Kidney epithelial cell (primary cell): ENCODE measurements at regions not wholly inside any gene's neighbourhood (a gene's known extent, or its start where the extent isn't known, plus 50 kb on each side); places are given as distances from the start of the nearest gene placed in this dataset.

ENCODE experiments used
- DNase-seq: peaks from one replicate; pipeline ENCODE4 v3.0.0-alpha.2; 2010; ENCODE audit warnings: low read depth
- H3K27me3 ChIP-seq: 2 replicates; pipeline ENCODE4 v1.6.0; 2011; ENCODE audit warnings: low read length; ENCODE audit not compliant: control insufficient read depth, insufficient read depth
- H3K36me3 ChIP-seq: 2 replicates; pipeline ENCODE4 v1.5.1; 2011; ENCODE audit warnings: low read length; ENCODE audit not compliant: control insufficient read depth, insufficient read depth
- H3K4me3 ChIP-seq: 2 replicates; pipeline ENCODE4 v1.5.1; 2011; ENCODE audit warnings: low read depth, mild to moderate bottlenecking, control low read depth, low read length
- TF ChIP-seq, protein P1 (sequence below): IDR thresholded peaks from 2 replicates; pipeline ENCODE4 v1.5.1; 2011; ENCODE audit warnings: mild to moderate bottlenecking, moderate library complexity, low read length, control low read depth, inconsistent platforms; ENCODE audit not compliant: insufficient read depth, poor library complexity, severe bottlenecking

DNA sequence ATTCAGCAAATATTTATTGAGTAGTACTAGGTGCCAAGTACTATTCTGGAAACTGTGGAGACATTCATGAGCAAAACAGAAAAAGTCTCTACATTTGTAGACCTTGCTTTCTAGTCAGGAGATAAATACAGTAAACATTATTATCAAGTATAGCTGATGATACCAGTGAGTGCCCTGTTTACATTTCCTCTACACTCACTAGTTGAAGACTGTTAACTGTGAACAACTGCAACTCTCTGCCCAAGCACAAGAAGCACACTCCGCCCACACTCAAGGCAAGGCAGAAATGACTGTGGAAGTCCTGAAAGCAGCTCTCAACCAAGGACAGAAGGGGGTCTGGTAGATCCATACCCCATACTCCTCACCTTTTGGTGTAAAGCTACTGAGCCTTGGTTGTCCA is 837.0 kb downstream of the DIAPH3 start:
- no peaks in the 10 kb centered on the region for H3K27me3 ChIP-seq
- H3K4me3 ChIP-seq, result no peak overlapping the region
- H3K36me3 ChIP-seq, result no peaks in the 10 kb centered on the region
- TF ChIP-seq, protein P1, sequence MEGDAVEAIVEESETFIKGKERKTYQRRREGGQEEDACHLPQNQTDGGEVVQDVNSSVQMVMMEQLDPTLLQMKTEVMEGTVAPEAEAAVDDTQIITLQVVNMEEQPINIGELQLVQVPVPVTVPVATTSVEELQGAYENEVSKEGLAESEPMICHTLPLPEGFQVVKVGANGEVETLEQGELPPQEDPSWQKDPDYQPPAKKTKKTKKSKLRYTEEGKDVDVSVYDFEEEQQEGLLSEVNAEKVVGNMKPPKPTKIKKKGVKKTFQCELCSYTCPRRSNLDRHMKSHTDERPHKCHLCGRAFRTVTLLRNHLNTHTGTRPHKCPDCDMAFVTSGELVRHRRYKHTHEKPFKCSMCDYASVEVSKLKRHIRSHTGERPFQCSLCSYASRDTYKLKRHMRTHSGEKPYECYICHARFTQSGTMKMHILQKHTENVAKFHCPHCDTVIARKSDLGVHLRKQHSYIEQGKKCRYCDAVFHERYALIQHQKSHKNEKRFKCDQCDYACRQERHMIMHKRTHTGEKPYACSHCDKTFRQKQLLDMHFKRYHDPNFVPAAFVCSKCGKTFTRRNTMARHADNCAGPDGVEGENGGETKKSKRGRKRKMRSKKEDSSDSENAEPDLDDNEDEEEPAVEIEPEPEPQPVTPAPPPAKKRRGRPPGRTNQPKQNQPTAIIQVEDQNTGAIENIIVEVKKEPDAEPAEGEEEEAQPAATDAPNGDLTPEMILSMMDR, result no peak
- DNase-seq, result no peak

DNA sequence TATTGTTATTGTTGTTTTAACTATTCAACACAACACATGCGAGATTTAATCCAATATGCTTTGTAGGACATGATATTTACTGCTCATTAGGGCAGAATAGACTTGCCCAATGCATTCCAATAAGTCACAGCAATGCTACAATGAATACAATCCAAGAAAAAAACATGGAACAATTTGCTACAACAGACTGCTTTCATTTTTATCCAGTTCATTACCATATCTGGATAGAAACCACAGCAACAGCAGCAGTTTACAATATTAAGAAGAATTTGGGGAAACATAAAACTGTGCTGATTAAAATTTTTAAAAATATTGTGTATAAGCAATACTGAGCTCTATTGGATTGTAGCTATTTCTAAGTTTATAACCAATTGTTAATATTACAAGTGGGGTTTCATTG is 833.0 kb downstream of the DIAPH3 start:
- no peak overlapping the region for H3K4me3 ChIP-seq
- no peaks in the 10 kb centered on the region for H3K27me3 ChIP-seq
- no peak for DNase-seq
- no peaks in the 10 kb centered on the region for H3K36me3 ChIP-seq
- TF ChIP-seq, protein P1, result no peak

DNA sequence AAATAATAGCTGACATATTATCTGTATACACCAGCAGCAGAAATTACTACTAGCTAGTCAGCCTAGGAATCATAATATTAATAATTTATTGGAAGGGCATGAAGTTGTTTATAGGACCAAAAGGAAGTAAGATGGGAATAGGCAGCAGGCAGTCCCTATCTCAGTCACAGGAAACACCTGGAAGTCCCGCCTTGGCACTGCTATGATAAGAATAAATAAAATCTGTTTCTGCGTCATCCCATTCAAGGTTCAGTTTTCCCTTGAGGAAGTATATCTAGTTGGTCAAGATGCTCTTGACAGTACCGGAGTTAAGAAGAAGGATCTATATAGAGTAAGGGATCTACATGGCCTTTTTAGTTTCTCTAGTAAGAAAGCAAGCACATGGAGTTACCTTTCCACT is 830.8 kb downstream of the DIAPH3 start:
- TF ChIP-seq, protein P1, result no peak
- H3K27me3 ChIP-seq, result no peaks in the 10 kb centered on the region
- no peak overlapping the region for H3K4me3 ChIP-seq
- no peaks in the 10 kb centered on the region for H3K36me3 ChIP-seq
- no peak for DNase-seq

DNA sequence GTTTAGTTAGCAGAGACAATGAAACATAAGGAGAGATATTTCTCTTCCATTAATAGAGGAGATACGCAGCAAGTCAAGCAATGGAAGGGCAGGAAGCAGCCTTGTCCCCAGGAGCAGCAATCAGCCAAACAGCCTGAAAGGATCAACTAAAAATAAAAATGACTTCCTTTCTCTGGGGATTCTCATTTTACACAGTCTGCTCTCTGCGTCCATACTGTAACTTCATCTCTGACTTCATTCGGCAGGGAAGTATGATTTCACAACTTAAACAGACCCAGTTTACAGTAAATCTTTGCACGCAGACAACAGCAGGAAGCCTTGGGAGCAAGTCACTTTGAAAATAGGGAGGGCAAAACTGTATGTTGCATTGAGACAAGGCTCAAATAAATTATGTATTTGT is 826.7 kb downstream of the DIAPH3 start:
- TF ChIP-seq, protein P1, result no peak
- Histone ChIP-seq H3K27me3 (no peaks in the 10 kb centered on the region), H3K36me3 (no peaks in the 10 kb centered on the region), H3K4me3 (no peak overlapping the region)
- no peak for DNase-seq

DNA sequence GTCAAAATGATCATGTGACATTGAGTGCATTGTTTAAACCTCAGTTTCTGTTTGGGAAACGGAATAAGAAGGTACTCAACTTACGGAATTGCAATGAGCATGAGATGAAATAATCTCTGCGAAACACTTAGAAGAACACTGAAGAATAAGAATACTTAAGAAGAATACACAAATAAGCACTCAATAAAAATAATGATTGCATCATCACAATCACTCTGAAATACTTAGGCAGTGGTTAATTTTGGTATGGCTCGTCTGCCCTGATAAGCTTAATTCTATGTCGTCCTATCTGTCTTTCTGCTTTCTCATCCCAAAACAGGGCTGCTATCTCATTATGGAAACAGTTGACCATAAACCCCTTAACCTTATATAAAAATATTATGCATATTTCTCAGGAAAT is 823.6 kb downstream of the DIAPH3 start:
- DNase-seq, result no peak
- Histone ChIP-seq H3K27me3 (no peaks in the 10 kb centered on the region), H3K4me3 (no peak overlapping the region), H3K36me3 (no peaks in the 10 kb centered on the region)
- TF ChIP-seq, protein P1, result no peak

DNA sequence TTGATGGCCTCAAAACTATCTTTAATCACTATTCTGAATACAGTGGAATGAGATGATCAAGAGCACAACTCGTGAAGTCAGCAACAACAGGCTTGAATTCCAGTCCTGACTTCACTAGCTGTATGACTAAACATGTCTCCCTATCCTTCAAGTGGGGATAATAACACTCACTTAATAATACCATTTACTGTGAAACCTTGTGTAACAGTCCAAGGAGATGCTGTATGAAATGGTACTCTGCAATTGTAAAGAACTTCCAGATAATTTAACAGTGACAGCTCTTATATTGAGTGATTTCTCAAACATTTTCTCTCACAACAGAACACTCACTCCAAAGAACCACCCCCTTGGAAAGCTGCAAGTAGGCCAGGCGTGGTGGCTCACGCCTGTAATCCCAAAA is 823.1 kb downstream of the DIAPH3 start:
- H3K4me3 ChIP-seq, result no peak overlapping the region
- TF ChIP-seq, protein P1, result no peak
- DNase-seq, result no peak
- H3K36me3 ChIP-seq, result no peaks in the 10 kb centered on the region
- no peaks in the 10 kb centered on the region for H3K27me3 ChIP-seq
